ENCODE measurements at regions not wholly inside any gene's neighbourhood (a gene's known extent, or its start where the extent isn't known, plus 50 kb on each side); places are given as distances from the start of the nearest gene placed in this dataset.
"Not testable (repeated sequence)": the region's sequence is repeated elsewhere in the genome, so short reads cannot be mapped to it uniquely, and the experiment has no call there.

DNA sequence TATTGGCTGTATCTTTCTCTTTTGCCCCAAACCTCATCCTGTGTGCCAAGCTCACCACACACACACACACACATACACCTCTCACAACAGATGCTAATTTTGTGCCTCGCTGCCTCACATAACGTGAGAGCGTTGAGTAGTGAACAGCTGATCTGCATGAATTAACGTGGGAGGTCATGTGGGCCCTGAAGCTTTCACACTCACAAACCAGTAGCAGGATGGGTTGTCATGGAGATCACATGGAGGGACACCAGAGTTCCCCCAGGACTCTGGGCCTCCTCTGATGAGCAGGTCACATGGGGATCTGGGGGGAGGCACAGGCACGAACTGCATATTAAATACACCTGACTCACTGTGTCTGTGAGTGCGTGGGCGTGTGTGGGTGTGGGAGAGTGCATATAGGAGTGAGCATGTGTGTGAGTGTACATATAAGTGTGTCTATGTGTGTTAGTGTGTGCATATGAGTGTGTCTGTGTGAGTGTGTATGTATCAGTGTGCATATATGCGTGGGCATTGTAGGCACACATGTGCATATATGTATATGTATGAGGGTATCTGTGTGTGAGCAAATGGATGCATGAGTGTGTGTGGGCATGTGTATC lies 62.7 kb upstream of the SULF2 start:
- Histone ChIP-seq H3K4me1 (ENCODE audit: low read depth) (no peaks in the 10 kb centered on the region), H3K36me3 (no peaks in the 10 kb centered on the region), H3K27me3 (no peaks in the 10 kb centered on the region), H3K9me3 (ENCODE audit: low read depth) (no peaks in the 10 kb centered on the region), H3K4me3 (no peak overlapping the region), H3K27ac (no peak overlapping the region)
- TF ChIP-seq CTCF (IDR thresholded peaks at IDR 0.05; ENCODE audit: low read depth, low read length) = no peak
- DNase-seq (ENCODE audit: low read depth in 1 of 2, low spot score in 1 of 2) = no peak

DNA sequence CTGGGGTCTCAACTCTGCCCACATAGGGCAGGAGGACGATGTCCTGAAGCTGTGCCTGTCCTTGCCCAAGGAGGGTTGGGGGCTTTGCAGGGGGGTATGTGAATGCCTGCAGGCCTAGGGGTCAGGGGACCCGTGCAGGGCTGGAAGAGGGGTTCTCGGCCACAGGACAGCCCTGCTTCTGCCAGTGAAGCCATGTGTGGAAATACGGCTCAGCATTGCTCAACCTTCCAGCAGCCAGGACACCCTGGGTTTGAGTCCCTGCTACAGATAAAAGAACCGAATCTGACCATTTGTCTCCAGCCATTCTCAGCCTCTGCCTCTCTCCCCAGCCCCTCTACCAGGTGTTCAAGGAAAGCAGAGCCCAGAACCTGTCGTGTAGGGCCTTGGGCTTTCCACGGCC lies 61.9 kb upstream of the SULF2 start:
- not testable (repeated sequence) for H3K36me3 ChIP-seq; H3K27me3 ChIP-seq; DNase-seq (ENCODE audit: low read depth in 1 of 2, low spot score in 1 of 2); H3K9me3 ChIP-seq (ENCODE audit: low read depth); H3K27ac ChIP-seq; H3K4me1 ChIP-seq (ENCODE audit: low read depth); H3K4me3 ChIP-seq

DNA sequence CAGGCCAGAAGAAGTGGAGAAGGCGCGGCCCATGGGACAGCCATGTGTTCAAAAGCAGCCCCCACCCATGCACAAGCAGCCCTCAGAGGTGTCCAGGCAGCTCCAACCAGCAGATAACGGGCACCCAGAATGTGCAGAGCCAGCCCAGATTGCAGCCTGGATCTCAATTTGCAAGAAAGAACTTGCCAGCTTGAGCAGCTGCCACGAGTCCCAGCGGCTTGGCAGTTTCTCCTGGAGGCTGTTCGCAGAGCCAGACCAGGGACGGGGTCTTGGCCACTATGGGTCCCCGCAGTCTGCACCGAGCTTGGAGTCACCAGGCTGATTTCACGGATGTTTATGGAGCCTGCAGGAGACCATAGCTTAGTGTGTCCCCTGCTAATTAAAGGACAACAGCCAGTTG lies 61.4 kb upstream of the SULF2 start:
- not testable (repeated sequence) for H3K4me1 ChIP-seq (ENCODE audit: low read depth); DNase-seq (ENCODE audit: low read depth in 1 of 2, low spot score in 1 of 2); H3K4me3 ChIP-seq; H3K9me3 ChIP-seq (ENCODE audit: low read depth); H3K27me3 ChIP-seq; H3K27ac ChIP-seq; H3K36me3 ChIP-seq

GRCh38 chr20:47845382-47845977 lies 60.2 kb upstream of the SULF2 start:
- not testable (repeated sequence) for DNase-seq (ENCODE audit: low read depth in 1 of 2, low spot score in 1 of 2); H3K9me3 ChIP-seq (ENCODE audit: low read depth); H3K4me1 ChIP-seq (ENCODE audit: low read depth); H3K27me3 ChIP-seq; H3K36me3 ChIP-seq; H3K27ac ChIP-seq; H3K4me3 ChIP-seq

DNA sequence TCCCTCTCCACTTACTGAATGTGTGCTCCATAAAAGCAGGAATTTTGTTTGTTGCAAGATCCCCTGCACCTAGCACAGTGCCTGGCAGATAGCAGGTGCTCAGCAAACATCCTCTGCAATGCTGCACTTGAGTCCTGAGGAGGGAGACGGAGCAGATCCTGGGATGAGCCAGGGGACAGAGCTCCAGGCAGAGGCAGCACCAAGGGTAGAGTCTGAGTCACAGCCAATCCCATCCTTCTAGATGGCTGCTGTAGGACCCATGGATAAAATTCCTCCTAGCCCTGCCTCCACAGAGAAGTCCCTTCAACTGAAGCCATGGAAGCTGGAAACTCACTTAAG lies 59.3 kb upstream of the SULF2 start:
- not testable (repeated sequence) for H3K27ac ChIP-seq

GRCh38 chr20:47843886-47844567 lies 58.7 kb upstream of the SULF2 start:
- H3K36me3 ChIP-seq = no peaks in the 10 kb centered on the region
- H3K27ac ChIP-seq = no peak overlapping the region
- no peaks in the 10 kb centered on the region for H3K27me3 ChIP-seq
- DNase-seq (ENCODE audit: low read depth in 1 of 2, low spot score in 1 of 2) = no peak
- TF ChIP-seq CTCF (IDR thresholded peaks at IDR 0.05; ENCODE audit: low read depth, low read length) = no peak
- H3K9me3 ChIP-seq (ENCODE audit: low read depth) = no peaks in the 10 kb centered on the region
- no peak overlapping the region for H3K4me3 ChIP-seq
- H3K4me1 ChIP-seq (ENCODE audit: low read depth) = no peaks in the 10 kb centered on the region

More for the DNA sequence above, 59.3 kb upstream of the SULF2 start:
- H3K4me1 ChIP-seq (ENCODE audit: low read depth); H3K36me3 ChIP-seq; H3K4me3 ChIP-seq; H3K9me3 ChIP-seq (ENCODE audit: low read depth); DNase-seq (ENCODE audit: low read depth in 1 of 2, low spot score in 1 of 2); H3K27me3 ChIP-seq: not testable (repeated sequence)

DNA sequence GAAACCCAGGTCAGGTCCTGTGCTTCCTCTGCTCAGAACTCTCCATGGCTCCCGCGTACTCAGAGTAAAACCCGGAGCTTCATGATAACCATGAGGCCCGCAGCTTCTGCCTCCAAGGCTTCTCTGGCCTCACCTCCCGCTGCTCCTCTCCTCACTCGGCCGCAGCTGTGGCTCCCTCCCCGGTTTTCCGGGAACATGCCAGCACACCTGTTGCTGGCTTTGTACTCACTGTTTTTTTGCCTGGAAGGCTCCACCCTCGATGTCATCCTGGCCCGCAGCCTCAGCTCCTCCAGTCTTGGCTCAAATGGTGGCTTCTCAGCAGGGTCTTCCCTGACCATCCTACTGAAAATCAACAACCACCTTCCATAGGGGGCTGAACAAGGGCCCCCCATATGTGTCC lies 57.7 kb upstream of the SULF2 start:
- H3K4me1 ChIP-seq (ENCODE audit: low read depth); DNase-seq (ENCODE audit: low read depth in 1 of 2, low spot score in 1 of 2); H3K27me3 ChIP-seq; H3K27ac ChIP-seq; H3K36me3 ChIP-seq; H3K4me3 ChIP-seq; H3K9me3 ChIP-seq (ENCODE audit: low read depth): not testable (repeated sequence)

DNA sequence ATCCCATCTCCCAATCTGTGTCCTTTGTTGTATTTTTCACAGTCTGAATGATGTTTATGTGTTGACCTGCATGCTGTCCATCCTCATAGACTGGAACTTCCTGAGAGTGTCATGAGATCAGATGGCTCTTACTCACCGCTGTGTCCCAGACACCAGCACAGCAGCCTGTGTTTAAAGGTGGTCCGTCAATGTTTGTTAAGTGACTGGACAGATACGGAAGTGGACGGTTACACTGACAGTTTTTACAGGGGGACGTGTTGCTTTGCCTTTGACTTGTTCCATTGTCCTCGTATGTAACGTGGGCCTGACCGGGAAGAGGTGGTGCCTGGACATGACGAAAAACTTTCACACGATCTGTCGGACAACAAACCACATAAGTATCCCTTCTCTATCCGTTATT lies 56.7 kb upstream of the SULF2 start:
- not testable (repeated sequence) for H3K27me3 ChIP-seq; H3K27ac ChIP-seq; DNase-seq (ENCODE audit: low read depth in 1 of 2, low spot score in 1 of 2); H3K4me3 ChIP-seq; H3K36me3 ChIP-seq; H3K9me3 ChIP-seq (ENCODE audit: low read depth); H3K4me1 ChIP-seq (ENCODE audit: low read depth)

- not testable (repeated sequence) for H3K4me3 ChIP-seq; H3K27ac ChIP-seq; H3K27me3 ChIP-seq; H3K4me1 ChIP-seq (ENCODE audit: low read depth); H3K9me3 ChIP-seq (ENCODE audit: low read depth); H3K36me3 ChIP-seq; DNase-seq (ENCODE audit: low read depth in 1 of 2, low spot score in 1 of 2)
Observed at GRCh38 chr20:47836256-47836817, 51.1 kb upstream of the SULF2 start.
